Panc1 (cell line): ENCODE measurements at regions not wholly inside any gene's neighbourhood (a gene's known extent, or its start where the extent isn't known, plus 50 kb on each side); places are given as distances from the start of the nearest gene placed in this dataset.

Experiments used
- ATAC-seq: fragments of 200-7000 bp; cut with Tn5 transposase; 2 replicates; pipeline ENCODE4 v1.9.1; 2020; ENCODE audit warnings: mild to moderate bottlenecking, moderate library complexity
- BruUV-seq: library from RNA; stranded (reverse); fragments of 400-500 nt; replicated peaks from 2 replicates; lab custom pipeline; 2021; lab: Mats Ljungman, UMichigan
- CTCF ChIA-PET: fragments of 300-600 bp; sonication (Branson Sonifier 250); formaldehyde crosslinking; loops from one replicate; lab custom pipeline; 2022; ENCODE audit warnings: antibody characterized with exemption; lab: Charles Lee
- POLR2A ChIA-PET: fragments of 300-600 bp; sonication (Branson Sonifier 250); formaldehyde crosslinking; loops from one replicate; lab custom pipeline; 2022; ENCODE audit warnings: antibody characterized with exemption; lab: Charles Lee
- DNase-seq: peaks from one replicate; pipeline ENCODE4 v3.0.0-alpha.2; 2010; ENCODE audit warnings: low read depth, low spot score
- H3K27ac ChIP-seq: 2 replicates; pipeline ENCODE4 v1.5.1; 2011; ENCODE audit warnings: mild to moderate bottlenecking, low read length, inconsistent platforms
- H3K27me3 ChIP-seq: fragments of 200-500 bp; sonication (Bioruptor generic); 2 replicates; pipeline ENCODE4 v1.6.0; 2014; ENCODE audit warnings: low read length, inconsistent platforms; ENCODE audit not compliant: control insufficient read depth, insufficient read depth
- H3K36me3 ChIP-seq: fragments of 200-500 bp; sonication (Bioruptor generic); 2 replicates; pipeline ENCODE4 v1.5.1; 2014; ENCODE audit warnings: inconsistent platforms, mild to moderate bottlenecking, low read length, moderate library complexity; ENCODE audit not compliant: control insufficient read depth, insufficient read depth
- H3K4me1 ChIP-seq: 2 replicates; pipeline ENCODE4 v1.5.1; 2011; ENCODE audit warnings: inconsistent platforms, mild to moderate bottlenecking, low read length, moderate library complexity; ENCODE audit not compliant: control insufficient read depth, insufficient read depth
- H3K4me3 ChIP-seq, 2 experiments: 2 replicates each; pipeline ENCODE4 v1.5.1; 2011 to 2012; ENCODE audit warnings: low read depth in 2 of 2, low read length in 2 of 2, mild to moderate bottlenecking in 2 of 2, inconsistent platforms in 1 of 2, moderate library complexity in 1 of 2
- H3K9me3 ChIP-seq: fragments of 200-500 bp; sonication (Bioruptor generic); 2 replicates; pipeline ENCODE4 v1.5.1; 2014; ENCODE audit warnings: low read depth, mild to moderate bottlenecking, inconsistent platforms, low read length, moderate library complexity; ENCODE audit not compliant: control insufficient read depth, insufficient read depth
- POLR2AphosphoS5 ChIP-seq: IDR thresholded peaks from 2 replicates; pipeline ENCODE4 v1.6.1; 2012; ENCODE audit warnings: mild to moderate bottlenecking, low read depth, low read length, moderate library complexity
- SIN3A ChIP-seq: IDR thresholded peaks from 2 replicates; pipeline ENCODE4 v1.6.1; 2012; ENCODE audit warnings: low read depth, mild to moderate bottlenecking, low read length, moderate library complexity, borderline replicate concordance; ENCODE audit not compliant: insufficient read depth
- TCF7L2 ChIP-seq: IDR thresholded peaks from 2 replicates; pipeline ENCODE4 v1.6.1; 2011; ENCODE audit warnings: mild to moderate bottlenecking, low read depth, low read length, inconsistent platforms
- in situ Hi-C: cut with HindIII; loops from 2 replicates; pipeline ENCODE4 v1.10.0; 2016; ENCODE audit warnings: low sequenced_read_pairs, low pct_unique_long_range_greater_than_20kb
- intact Hi-C: fragments of 100-400 bp; cut with micrococcal nuclease; formaldehyde crosslinking; loops from one replicate; pipeline ENCODE4 v1.10.0; 2022; ENCODE audit not compliant: unreplicated experiment
- TF ChIP-seq, protein P1 (sequence below), 2 experiments: IDR thresholded peaks; 2 replicates each; pipeline ENCODE4 v1.6.1; 2011 to 2012; ENCODE audit warnings: low read depth in 2 of 2, control low read depth in 1 of 2, low read length in 1 of 2, mild to moderate bottlenecking in 1 of 2, moderate library complexity in 1 of 2; ENCODE audit not compliant: insufficient read depth in 1 of 2
- TF ChIP-seq, protein P2 (sequence below): fragments of 450-650 bp; IDR thresholded peaks from 2 replicates; pipeline ENCODE4 v1.5.1; 2017; ENCODE audit warnings: mild to moderate bottlenecking

- in situ Hi-C loops (no loop called here), intact Hi-C loops (no loop called here)
- Histone ChIP-seq H3K9me3 (no peaks in the 10 kb centered on the region), H3K27me3 (no peaks in the 10 kb centered on the region), H3K4me1 (no peaks in the 10 kb centered on the region), H3K36me3 (no peaks in the 10 kb centered on the region), H3K27ac (no peak overlapping the region), H3K4me3 (no peak overlapping the region)
- POLR2A ChIA-PET, result no interaction called here
- CTCF ChIA-PET, result no interaction called here
- ATAC-seq (no peak), DNase-seq (no peak)
- no TSS peak for BruUV-seq
- TF ChIP-seq POLR2AphosphoS5, result no peak
- TF ChIP-seq TCF7L2, result no peak
- TF ChIP-seq, protein P1, sequence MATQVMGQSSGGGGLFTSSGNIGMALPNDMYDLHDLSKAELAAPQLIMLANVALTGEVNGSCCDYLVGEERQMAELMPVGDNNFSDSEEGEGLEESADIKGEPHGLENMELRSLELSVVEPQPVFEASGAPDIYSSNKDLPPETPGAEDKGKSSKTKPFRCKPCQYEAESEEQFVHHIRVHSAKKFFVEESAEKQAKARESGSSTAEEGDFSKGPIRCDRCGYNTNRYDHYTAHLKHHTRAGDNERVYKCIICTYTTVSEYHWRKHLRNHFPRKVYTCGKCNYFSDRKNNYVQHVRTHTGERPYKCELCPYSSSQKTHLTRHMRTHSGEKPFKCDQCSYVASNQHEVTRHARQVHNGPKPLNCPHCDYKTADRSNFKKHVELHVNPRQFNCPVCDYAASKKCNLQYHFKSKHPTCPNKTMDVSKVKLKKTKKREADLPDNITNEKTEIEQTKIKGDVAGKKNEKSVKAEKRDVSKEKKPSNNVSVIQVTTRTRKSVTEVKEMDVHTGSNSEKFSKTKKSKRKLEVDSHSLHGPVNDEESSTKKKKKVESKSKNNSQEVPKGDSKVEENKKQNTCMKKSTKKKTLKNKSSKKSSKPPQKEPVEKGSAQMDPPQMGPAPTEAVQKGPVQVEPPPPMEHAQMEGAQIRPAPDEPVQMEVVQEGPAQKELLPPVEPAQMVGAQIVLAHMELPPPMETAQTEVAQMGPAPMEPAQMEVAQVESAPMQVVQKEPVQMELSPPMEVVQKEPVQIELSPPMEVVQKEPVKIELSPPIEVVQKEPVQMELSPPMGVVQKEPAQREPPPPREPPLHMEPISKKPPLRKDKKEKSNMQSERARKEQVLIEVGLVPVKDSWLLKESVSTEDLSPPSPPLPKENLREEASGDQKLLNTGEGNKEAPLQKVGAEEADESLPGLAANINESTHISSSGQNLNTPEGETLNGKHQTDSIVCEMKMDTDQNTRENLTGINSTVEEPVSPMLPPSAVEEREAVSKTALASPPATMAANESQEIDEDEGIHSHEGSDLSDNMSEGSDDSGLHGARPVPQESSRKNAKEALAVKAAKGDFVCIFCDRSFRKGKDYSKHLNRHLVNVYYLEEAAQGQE (IDR thresholded peaks at IDR 0.05; ENCODE audit: insufficient read depth in 1 of 2, low read depth in 2 of 2, low read length in 1 of 2), result no peak
- no peak for TF ChIP-seq SIN3A
- TF ChIP-seq, protein P2, sequence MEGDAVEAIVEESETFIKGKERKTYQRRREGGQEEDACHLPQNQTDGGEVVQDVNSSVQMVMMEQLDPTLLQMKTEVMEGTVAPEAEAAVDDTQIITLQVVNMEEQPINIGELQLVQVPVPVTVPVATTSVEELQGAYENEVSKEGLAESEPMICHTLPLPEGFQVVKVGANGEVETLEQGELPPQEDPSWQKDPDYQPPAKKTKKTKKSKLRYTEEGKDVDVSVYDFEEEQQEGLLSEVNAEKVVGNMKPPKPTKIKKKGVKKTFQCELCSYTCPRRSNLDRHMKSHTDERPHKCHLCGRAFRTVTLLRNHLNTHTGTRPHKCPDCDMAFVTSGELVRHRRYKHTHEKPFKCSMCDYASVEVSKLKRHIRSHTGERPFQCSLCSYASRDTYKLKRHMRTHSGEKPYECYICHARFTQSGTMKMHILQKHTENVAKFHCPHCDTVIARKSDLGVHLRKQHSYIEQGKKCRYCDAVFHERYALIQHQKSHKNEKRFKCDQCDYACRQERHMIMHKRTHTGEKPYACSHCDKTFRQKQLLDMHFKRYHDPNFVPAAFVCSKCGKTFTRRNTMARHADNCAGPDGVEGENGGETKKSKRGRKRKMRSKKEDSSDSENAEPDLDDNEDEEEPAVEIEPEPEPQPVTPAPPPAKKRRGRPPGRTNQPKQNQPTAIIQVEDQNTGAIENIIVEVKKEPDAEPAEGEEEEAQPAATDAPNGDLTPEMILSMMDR, result no peak
Observed at GRCh38 chr20:39588148-39588757, 626.1 kb downstream of the DHX35 start.

GRCh38 chr20:39581034-39581433 lies 618.9 kb downstream of the DHX35 start:
- Histone ChIP-seq H3K27ac (no peak overlapping the region), H3K4me1 (no peaks in the 10 kb centered on the region), H3K36me3 (no peaks in the 10 kb centered on the region), H3K9me3 (no peaks in the 10 kb centered on the region), H3K4me3 (no peak overlapping the region), H3K27me3 (no peaks in the 10 kb centered on the region)
- ChIA-PET CTCF (no interaction called here), POLR2A (no interaction called here)
- in situ Hi-C loops, result no loop called here
- DNase-seq, result no peak
- BruUV-seq, result no TSS peak
- ATAC-seq, result no peak
- no peak for TF ChIP-seq TCF7L2
- TF ChIP-seq, protein P2, result no peak
- no peak for TF ChIP-seq SIN3A
- TF ChIP-seq, protein P1 (IDR thresholded peaks at IDR 0.05; ENCODE audit: insufficient read depth in 1 of 2, low read depth in 2 of 2, low read length in 1 of 2), result no peak
- no peak for TF ChIP-seq POLR2AphosphoS5
- intact Hi-C loops, result no loop called here
